Loucy (cell line): ENCODE measurements at regions not wholly inside any gene's neighbourhood (a gene's known extent, or its start where the extent isn't known, plus 50 kb on each side); places are given as distances from the start of the nearest gene placed in this dataset.

ENCODE experiments used
- H2AFZ ChIP-seq: fragments of 200-600 bp; sonication (generic); 2 replicates; pipeline ENCODE4 v1.6.0; 2016; ENCODE audit warnings: antibody characterized with exemption, mild to moderate bottlenecking, low read length, moderate library complexity
- H3F3A ChIP-seq: fragments of 200-600 bp; 2 replicates; pipeline ENCODE4 v1.6.0; 2016; ENCODE audit warnings: antibody characterized with exemption, low read depth, mild to moderate bottlenecking
- H3K27me3 ChIP-seq: fragments of 200-600 bp; sonication (generic); 2 replicates; pipeline ENCODE4 v1.6.1; 2014; ENCODE audit warnings: low read length, mild to moderate bottlenecking; ENCODE audit not compliant: insufficient read depth, poor library complexity, severe bottlenecking
- H3K36me3 ChIP-seq: fragments of 200-600 bp; sonication (generic); 2 replicates; pipeline ENCODE4 v1.6.1; 2016; ENCODE audit warnings: low read length; ENCODE audit not compliant: insufficient read depth
- H3K4me1 ChIP-seq: fragments of 200-600 bp; sonication (generic); 2 replicates; pipeline ENCODE4 v1.5.1; 2014; ENCODE audit warnings: low read length, mild to moderate bottlenecking; ENCODE audit not compliant: insufficient read depth, poor library complexity, severe bottlenecking
- H3K4me2 ChIP-seq: fragments of 200-600 bp; sonication (generic); 2 replicates; pipeline ENCODE4 v1.6.0; 2014; ENCODE audit warnings: antibody characterized with exemption, low read length, low read depth, mild to moderate bottlenecking; ENCODE audit not compliant: poor library complexity, severe bottlenecking
- H3K4me3 ChIP-seq: fragments of 200-600 bp; sonication (generic); 2 replicates; pipeline ENCODE4 v1.5.1; 2014; ENCODE audit warnings: low read length, mild to moderate bottlenecking, mixed read lengths; ENCODE audit not compliant: poor library complexity, severe bottlenecking
- H3K79me2 ChIP-seq: fragments of 200-600 bp; sonication (generic); 2 replicates; pipeline ENCODE4 v1.6.1; 2014; ENCODE audit warnings: low read length; ENCODE audit not compliant: insufficient read depth
- H3K9ac ChIP-seq: fragments of 200-600 bp; sonication (generic); 2 replicates; pipeline ENCODE4 v1.6.0; 2014; ENCODE audit warnings: mild to moderate bottlenecking, low read depth, low read length, moderate library complexity; ENCODE audit not compliant: poor library complexity, severe bottlenecking
- H3K9me2 ChIP-seq: fragments of 200-600 bp; sonication (generic); replicated peaks from 2 replicates; pipeline ENCODE4 v1.6.1; 2016; ENCODE audit warnings: low read depth, low read length, mixed read lengths
- H3K9me3 ChIP-seq: fragments of 200-600 bp; sonication (generic); 2 replicates; pipeline ENCODE4 v1.6.1; 2014; ENCODE audit warnings: mild to moderate bottlenecking, antibody characterized with exemption, low read length, low read depth; ENCODE audit not compliant: insufficient read depth
- H4K20me1 ChIP-seq: fragments of 200-600 bp; sonication (generic); 2 replicates; pipeline ENCODE4 v1.6.0; 2014; ENCODE audit warnings: antibody characterized with exemption, low read length, mild to moderate bottlenecking; ENCODE audit not compliant: insufficient read depth, poor library complexity, severe bottlenecking
- EZH2phosphoT487 ChIP-seq: fragments of 200-600 bp; IDR thresholded peaks from 2 replicates; pipeline ENCODE4 v1.6.1; 2018; ENCODE audit warnings: antibody characterized with exemption, mild to moderate bottlenecking, moderate library complexity, borderline replicate concordance
- TF ChIP-seq, protein P1 (sequence below): fragments of 200-600 bp; sonication (generic); conservative IDR thresholded peaks from 2 replicates; pipeline ENCODE4 v1.5.1; 2014; ENCODE audit warnings: mild to moderate bottlenecking, antibody characterized with exemption, low read length

DNA sequence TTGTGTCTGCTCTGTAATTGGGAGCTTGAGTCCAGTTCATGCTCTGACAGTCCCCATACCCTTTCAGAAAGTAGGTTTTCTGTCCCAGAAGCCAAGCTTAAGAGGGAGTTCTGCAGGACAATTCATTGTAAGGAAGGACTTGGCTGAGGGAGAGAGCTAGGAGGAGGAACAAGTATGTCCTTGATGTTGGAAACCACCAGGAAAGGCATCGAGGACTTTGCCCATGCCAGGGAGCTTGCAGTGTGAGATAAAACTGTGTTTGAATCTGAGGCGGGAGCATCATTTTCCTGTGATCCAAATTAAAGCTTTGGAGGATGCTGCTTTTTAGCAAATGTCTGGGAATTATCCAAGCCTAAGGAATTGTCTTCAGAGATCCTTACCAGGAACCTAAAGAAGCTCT, 175.3 kb downstream of the EMP1 start:
- no peak for TF ChIP-seq EZH2phosphoT487
- TF ChIP-seq, protein P1, sequence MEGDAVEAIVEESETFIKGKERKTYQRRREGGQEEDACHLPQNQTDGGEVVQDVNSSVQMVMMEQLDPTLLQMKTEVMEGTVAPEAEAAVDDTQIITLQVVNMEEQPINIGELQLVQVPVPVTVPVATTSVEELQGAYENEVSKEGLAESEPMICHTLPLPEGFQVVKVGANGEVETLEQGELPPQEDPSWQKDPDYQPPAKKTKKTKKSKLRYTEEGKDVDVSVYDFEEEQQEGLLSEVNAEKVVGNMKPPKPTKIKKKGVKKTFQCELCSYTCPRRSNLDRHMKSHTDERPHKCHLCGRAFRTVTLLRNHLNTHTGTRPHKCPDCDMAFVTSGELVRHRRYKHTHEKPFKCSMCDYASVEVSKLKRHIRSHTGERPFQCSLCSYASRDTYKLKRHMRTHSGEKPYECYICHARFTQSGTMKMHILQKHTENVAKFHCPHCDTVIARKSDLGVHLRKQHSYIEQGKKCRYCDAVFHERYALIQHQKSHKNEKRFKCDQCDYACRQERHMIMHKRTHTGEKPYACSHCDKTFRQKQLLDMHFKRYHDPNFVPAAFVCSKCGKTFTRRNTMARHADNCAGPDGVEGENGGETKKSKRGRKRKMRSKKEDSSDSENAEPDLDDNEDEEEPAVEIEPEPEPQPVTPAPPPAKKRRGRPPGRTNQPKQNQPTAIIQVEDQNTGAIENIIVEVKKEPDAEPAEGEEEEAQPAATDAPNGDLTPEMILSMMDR = no peak
- Histone ChIP-seq H3K4me3 (no peak overlapping the region), H3K9me3 (no peaks in the 10 kb centered on the region), H3K9me2 (no peaks in the 10 kb centered on the region), H3K36me3 (no peaks in the 10 kb centered on the region), H4K20me1 (no peaks in the 10 kb centered on the region), H3K4me2 (no peak overlapping the region), H3F3A (no peaks in the 10 kb centered on the region), H3K9ac (no peak overlapping the region), H2AFZ (no peak overlapping the region), H3K4me1 (no peaks in the 10 kb centered on the region), H3K27me3 (peaks cover 4% of the 10 kb centered on the region), H3K79me2 (no peaks in the 10 kb centered on the region)

- H3K4me1 ChIP-seq = no peaks in the 10 kb centered on the region
- no peak overlapping the region for H3K4me3 ChIP-seq
- no peaks in the 10 kb centered on the region for H3K9me3 ChIP-seq
- H3F3A ChIP-seq = no peaks in the 10 kb centered on the region
- peaks cover 4% of the 10 kb centered on the region for H3K27me3 ChIP-seq
- H3K4me2 ChIP-seq = no peak overlapping the region
- no peaks in the 10 kb centered on the region for H3K36me3 ChIP-seq
- no peak overlapping the region for H2AFZ ChIP-seq
- no peaks in the 10 kb centered on the region for H3K9me2 ChIP-seq
- TF ChIP-seq, protein P1 = no peak
- TF ChIP-seq EZH2phosphoT487 = no peak
- no peaks in the 10 kb centered on the region for H4K20me1 ChIP-seq
- H3K79me2 ChIP-seq = no peaks in the 10 kb centered on the region
- H3K9ac ChIP-seq = no peak overlapping the region
Measured at GRCh38 chr12:13371367-13371766, 174.8 kb downstream of the EMP1 start.

GRCh38 chr12:13369474-13370056, 173.0 kb downstream of the EMP1 start:
- no peaks in the 10 kb centered on the region for H4K20me1 ChIP-seq
- H3K27me3 ChIP-seq = peaks cover 4% of the 10 kb centered on the region
- H3K36me3 ChIP-seq = no peaks in the 10 kb centered on the region
- H3K4me3 ChIP-seq = no peak overlapping the region
- TF ChIP-seq, protein P1 = no peak
- TF ChIP-seq EZH2phosphoT487 = no peak
- no peaks in the 10 kb centered on the region for H3F3A ChIP-seq
- no peaks in the 10 kb centered on the region for H3K9me3 ChIP-seq
- no peak overlapping the region for H3K4me2 ChIP-seq
- H3K9me2 ChIP-seq = no peaks in the 10 kb centered on the region
- no peaks in the 10 kb centered on the region for H3K79me2 ChIP-seq
- H2AFZ ChIP-seq = no peak overlapping the region
- no peak overlapping the region for H3K9ac ChIP-seq
- H3K4me1 ChIP-seq = no peaks in the 10 kb centered on the region
